Stimulated activated CD8-positive, alpha-beta memory T cell treated with anti-CD3 and anti-CD28 coated beads, Interleukin-4, amount 100 ng/mL, for 1 hour (primary cell): ENCODE measurements at regions not wholly inside any gene's neighbourhood (a gene's known extent, or its start where the extent isn't known, plus 50 kb on each side); places are given as distances from the start of the nearest gene placed in this dataset.
"Not testable (repeated sequence)": the region's sequence is repeated elsewhere in the genome, so short reads cannot be mapped to it uniquely, and the experiment has no call there.

Experiments
- DNase-seq, 2 donors: peaks; one replicate each; pipeline ENCODE4 v3.0.0-alpha.2; 2020; ENCODE audit warnings: low read depth in 2 of 2, low spot score in 1 of 2

DNA sequence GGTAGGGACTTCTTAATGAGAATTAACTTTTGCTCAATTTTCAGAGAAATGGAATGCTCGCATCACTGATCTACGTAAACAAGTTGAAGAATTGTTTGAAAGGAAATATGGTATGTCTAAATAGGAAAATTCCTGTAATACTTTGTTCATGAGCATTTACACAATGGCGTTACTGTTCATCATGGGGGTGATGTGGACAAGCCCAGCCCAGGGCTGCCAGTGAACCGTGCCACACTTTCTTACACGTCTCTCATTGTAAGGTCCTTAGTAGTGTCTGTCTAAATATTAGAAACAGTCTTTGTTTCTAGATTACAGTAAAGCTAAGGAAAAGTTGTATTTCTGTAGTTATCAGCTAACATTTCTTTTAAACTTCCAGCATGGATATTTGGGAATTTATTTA lies 91.0 kb upstream of the SPDYE9 start:
- DNase-seq: not testable (repeated sequence)

DNA sequence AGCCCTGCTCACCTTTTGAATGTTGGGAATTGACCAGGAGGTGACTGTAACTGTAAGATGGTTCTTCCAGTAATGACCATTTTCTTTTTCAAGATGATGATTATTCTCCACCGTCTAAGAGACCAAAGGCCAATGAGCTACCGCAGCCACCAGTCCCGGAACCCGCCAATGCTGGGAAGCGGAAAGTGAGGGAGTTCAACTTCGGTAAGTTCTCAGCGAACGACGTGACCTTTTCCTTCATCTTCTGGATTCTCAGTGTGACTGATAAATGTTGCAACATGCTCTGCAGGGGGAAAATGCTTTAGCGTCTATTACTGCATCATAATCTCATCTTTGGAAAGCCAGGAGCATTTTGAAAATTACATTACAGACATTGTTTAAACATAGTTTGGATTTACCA lies 89.5 kb upstream of the SPDYE9 start:
- DNase-seq: not testable (repeated sequence)

DNA sequence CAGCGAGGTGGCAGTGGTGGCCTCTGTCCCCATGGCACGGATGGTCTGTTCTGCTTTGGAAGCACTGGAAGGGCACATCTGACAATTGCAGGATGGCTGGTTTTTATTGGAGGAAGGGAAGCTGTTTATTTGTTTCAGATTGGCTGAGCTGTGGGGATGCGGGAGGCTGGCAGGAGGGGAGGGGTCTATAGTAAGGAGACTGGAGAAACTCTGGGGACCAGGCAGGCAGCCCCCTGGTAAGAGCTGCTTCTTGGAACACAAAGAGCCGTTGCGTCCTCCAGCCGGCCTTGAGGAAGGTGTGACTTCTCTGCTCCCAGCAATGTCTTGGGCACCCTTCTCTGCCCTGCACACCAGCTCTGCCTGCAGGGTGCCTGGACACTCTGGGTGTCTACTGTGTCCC lies 85.1 kb upstream of the SPDYE9 start:
- DNase-seq: not testable (repeated sequence)

DNA sequence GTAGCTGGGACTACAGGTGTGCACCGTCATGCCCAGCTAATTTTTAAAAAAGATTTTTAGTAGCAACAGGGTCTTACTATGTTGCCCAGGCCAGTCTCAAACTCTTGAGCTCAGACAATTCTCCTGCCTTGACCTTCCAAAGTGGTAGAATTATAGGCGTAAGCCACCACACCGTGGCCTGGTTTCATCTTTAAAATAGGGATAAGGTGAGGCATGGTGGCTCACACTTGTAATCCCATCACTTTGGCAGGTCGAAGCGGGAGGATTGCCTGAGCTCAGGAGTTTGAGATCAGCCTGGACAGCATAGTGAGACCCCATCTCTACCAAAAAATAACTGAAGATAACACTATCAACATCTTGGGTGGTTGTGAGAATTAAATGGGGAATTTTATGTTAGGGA lies 84.6 kb upstream of the SPDYE9 start:
- not testable (repeated sequence) for DNase-seq

DNA sequence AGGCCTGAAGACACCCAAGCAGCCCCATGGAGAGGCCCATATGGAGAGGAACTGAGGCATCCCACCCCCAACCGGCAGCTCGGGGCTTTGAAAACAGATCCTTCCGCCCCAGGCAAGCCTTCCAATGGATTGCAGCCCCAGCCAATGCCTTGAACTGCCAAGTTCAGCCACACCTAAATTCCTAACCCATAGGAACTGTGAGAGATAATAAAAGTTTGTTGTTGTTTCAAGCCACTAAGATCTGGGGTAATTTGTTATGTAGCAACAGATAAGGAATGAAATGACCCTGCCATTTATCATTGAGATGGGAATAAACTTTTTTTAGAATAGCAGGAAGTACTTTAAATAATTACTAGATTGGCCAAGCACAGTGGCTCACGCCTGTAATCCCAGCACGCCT lies 80.3 kb upstream of the SPDYE9 start:
- not testable (repeated sequence) for DNase-seq

DNA sequence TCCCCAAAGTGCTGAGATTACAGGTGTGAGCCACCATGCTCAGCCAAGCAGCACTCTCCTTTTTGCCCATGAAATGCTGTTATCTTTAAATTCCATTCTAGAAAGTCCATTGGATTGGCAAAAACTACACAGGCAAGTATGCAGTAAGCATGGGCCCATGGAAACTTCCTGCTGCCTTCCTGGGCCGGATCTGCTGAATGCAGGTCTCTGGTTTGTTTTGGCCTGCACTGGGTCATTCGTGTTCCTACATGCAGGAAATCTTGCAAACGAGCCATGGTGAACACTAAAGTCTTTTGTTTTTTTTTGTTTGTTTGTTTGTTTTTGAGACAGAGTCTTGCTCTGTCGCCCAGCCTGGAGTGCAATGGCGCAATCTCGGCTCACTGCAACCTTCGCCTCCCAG lies 76.8 kb upstream of the SPDYE9 start:
- DNase-seq: not testable (repeated sequence)

DNA sequence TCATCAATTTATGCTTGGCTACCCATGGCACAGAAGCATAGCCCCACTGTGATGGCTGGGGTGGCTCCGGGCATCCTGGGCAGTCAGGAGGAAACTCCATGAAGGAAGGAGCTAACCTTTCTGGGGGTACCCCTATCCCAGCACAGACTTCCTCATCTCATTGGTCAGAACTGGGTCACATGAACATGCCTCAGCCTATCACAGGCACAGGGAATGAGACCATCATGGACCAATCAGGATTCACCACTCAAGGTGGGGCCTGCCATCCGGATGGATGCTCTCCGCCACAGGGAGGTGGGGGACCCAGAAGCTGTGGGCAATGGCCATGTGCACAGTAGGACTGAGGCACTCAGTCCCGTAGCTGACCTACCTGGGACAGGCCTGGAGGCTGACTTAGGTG lies 75.9 kb upstream of the SPDYE9 start:
- not testable (repeated sequence) for DNase-seq

DNA sequence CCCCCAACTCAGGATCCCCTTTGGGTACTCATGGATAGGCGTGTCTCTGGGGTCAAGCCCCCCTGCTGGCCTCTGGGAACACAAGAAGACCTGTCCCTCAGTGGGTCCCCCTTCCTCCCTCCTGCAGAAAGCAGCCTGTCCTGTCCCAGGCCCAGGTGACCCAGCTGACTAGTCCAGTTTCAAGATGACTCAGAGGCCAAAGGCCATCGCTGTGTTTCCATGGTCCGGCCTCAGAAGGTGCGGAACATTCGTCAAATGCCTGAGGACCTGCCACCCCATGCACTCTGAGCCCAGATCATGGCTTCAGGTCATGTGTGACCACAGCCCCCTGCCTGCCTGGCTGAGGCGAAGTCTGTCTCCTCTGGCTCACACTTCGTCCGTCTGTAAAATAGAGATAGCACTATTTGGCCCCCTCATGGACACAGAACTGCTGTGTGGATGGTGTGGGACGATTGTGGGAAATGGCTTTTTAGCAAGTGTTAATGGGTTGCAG lies 71.4 kb upstream of the SPDYE9 start:
- not testable (repeated sequence) for DNase-seq

DNA sequence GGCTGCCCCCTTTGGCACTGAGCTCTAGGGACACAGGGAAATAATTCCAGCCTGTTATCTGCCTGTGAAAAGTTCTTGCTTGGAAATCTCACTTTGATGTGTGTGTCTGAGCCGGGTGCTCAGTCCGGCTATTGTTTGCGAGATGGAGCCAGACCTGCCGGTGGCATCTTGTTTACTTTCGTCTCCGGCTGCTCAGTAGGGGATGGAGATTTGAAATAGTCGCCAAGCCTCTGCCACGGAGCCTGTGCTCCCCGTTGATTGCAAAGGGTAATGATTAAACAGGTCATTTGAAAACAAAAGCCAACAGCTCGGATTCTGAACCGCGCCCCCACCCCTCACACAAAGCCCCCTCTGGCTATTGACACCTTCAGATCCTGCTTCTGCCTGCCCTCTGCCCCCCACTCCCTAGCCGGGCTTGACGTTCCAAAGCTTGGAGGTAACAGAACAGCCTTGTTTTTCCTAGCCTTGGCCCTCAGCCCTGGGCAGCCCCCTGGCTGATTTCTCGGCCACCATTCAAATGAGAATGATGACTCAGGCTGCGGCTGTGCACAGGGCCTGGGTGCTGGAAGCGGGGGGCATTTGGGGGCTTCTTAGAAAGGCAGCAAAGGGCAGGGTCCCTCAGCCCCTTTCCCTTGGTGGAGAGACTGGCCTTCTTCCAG lies 70.8 kb upstream of the SPDYE9 start:
- not testable (repeated sequence) for DNase-seq

DNA sequence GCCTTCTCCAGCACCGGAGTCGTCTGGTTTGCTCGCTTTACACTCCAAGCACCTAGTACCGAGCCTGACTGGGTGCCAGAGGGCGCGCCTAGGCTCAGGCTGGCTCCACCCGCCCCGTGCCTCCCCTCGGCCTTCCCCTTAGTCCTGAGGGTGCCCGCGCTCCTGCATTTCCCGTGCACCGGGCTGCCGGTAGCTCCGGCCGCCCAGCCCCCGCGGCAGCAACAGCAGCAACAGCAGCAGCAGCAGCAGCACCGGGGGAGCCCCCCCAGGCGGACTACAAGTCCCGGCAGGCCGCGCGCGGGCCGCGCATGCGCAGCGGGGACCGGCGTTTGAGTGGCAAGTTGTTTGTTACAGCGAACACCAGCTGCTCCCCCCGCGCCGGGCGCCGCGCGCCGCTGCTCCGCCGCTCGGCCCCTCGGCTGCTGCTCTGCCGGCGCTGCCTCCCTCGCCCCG lies 68.8 kb upstream of the SPDYE9 start:
- DNase-seq: peak; percentile 28 to 59

DNA sequence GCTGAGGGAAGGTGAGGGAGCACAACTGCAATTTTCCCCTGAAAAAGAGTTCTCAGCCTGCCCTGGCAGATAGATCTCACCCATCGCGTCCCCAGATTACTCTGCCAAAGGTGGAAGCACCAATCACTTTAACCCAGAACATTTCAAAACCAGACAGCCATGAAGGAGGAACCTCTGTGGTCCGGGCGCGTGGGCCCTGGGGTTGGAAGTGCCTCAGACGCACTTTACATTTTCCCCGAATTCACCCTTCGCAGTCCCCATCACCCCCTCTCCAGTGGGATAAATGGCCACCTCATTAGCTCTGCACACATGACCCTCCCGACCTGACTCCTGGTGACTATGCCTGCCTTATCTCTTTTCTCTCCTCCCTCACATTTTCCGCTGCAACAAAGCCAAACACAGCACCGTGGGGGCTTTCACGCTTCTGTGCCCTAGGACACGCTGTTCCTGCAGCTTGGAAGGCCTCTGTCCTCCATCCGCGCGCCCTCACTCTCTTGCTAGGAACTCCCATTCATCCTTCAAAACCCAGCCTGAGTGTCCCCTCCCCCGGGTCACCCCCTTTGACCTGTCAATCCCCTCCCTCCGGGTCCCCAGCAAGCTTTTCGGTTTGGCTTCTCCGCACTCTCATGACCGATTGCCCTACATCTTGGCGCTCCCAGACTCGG lies 68.2 kb upstream of the SPDYE9 start:
- DNase-seq: not testable (repeated sequence)

DNA sequence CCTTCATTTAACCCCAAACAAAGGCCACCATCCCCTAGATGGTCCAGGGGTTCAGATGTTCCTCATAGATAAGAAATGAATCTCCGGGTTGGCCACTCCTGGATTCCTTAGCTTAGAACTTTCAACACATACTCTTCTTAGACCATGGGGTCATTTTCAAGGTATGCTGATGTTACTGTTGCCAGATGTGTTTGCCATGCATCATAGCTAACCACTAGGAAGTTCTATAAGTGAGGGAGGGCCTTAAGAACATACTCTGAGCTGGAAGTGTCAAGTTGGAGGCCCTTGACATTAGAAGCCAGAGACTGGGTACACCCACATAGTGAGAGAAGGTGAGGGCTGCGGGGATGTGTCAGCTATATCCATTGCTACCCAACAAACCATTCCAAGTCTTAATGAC lies 62.7 kb upstream of the SPDYE9 start:
- not testable (repeated sequence) for DNase-seq

DNA sequence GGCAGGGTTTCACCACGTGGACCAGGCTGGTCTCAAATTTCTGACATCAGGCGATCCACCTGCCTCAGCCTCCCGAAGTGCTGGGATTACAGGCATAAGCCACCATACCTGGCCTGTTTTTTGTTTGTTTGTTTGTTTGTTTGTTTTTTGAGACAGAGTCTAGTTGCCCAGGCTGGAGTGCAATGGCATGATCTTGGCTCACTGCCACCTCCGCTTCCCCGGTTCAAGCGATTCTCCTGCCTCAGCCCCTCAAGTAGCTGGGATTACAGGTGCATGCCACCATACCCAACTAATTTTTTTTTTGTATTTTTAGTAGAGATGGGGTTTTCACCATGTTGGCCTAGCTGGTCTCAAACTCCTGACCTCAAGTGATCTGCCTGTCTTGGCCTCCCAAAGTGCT lies 61.8 kb upstream of the SPDYE9 start:
- DNase-seq: not testable (repeated sequence)

DNA sequence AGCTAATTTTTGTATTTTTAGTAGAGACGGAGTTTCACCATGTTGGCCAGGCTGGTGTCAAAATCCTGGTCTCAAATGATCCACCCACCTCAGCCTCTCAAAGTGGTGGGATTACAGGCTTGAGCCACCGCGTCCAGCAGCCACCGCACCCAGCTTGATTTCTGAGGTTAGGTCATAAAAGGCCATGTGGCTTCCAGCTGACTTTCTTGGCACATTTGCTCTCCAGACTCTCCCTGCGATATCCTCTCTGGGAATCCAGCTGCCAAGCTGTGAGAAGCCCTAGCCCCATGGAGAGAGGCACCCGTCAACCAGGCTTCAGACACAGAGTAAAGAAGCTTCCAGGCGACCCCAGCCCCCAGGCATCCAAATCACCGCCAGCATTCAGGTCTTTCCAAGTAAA lies 58.2 kb upstream of the SPDYE9 start:
- not testable (repeated sequence) for DNase-seq

DNA sequence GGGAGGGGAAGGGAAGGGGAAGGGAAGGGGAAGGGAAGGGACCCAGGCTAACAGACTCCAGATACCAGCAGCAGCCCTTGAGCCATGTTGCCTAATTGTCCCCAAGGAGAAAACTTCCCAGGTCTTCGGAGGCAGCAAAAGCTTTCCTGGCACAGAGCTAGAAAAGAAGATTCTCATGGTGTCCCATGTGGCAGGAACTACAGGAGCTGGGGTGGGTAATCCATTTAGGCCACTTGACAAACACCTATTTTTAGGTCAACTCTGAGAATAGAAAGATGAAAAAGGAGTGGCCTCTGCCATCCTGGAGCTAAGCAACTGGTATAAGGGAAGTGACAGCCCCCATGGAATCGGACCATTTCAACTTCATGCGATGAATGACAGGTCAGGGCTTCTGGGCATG lies 52.1 kb upstream of the SPDYE9 start:
- DNase-seq: not testable (repeated sequence)
